Central memory CD8-positive, alpha-beta T cell (primary cell): ENCODE measurements at regions not wholly inside any gene's neighbourhood (a gene's known extent, or its start where the extent isn't known, plus 50 kb on each side); places are given as distances from the start of the nearest gene placed in this dataset.
"Not testable (repeated sequence)": the region's sequence is repeated elsewhere in the genome, so short reads cannot be mapped to it uniquely, and the experiment has no call there.

Source experiments
- ATAC-seq: fragments of 150-1000 bp; cut with Tn5 transposase; replicated peaks from 2 replicates; pipeline ENCODE4 v1.10.0; 2022; ENCODE audit warnings: mild to moderate bottlenecking, moderate FRiP score, moderate number of reproducible peaks; ENCODE audit not compliant: poor library complexity, severe bottlenecking; ENCODE audit errors: extremely low read depth
- DNase-seq, 2 donors: peaks; one replicate each; pipeline ENCODE4 v3.0.0; 2021; ENCODE audit warnings: low spot score in 2 of 2
- H3K27ac Mint-ChIP-seq: one replicate; pipeline ENCODE4 v1.8.0; 2022; ENCODE audit warnings: low read depth, mild to moderate bottlenecking, moderate library complexity, mixed read lengths
- H3K27me3 Mint-ChIP-seq: one replicate; pipeline ENCODE4 v1.8.0; 2022; ENCODE audit warnings: mixed read lengths
- H3K36me3 Mint-ChIP-seq: one replicate; pipeline ENCODE4 v1.8.0; 2022; ENCODE audit warnings: mild to moderate bottlenecking, moderate library complexity, mixed read lengths; ENCODE audit not compliant: insufficient read depth
- H3K4me1 Mint-ChIP-seq: one replicate; pipeline ENCODE4 v1.8.0; 2022; ENCODE audit warnings: mixed read lengths
- H3K4me3 Mint-ChIP-seq: one replicate; pipeline ENCODE4 v1.8.0; 2022; ENCODE audit warnings: mild to moderate bottlenecking, moderate library complexity, mixed read lengths
- H3K9me3 Mint-ChIP-seq: one replicate; pipeline ENCODE4 v1.8.0; 2022; ENCODE audit warnings: mixed read lengths

DNA sequence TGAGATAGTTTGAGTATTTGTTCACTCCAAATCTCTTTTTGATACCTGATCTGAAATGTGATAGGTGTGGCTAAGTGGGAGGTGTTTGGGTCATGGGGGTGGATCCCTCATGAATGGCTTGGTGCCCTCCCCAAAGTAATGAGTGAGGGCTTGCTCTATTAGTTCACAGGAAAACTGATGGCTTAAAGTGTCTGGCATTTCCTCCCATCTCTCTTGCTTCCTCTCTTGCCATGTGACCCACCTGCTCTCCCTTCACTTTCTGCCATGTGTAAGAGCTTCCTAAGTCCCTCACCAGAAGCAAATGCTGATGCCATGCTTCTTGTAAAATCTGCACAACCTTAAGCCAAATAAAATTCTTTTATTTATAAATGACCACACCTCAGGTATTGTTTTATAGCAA lies 61.1 kb downstream of the MAD2L1 start:
- no peak for DNase-seq
- no peaks in the 10 kb centered on the region for H3K9me3 Mint-ChIP-seq
- no peak for ATAC-seq
- H3K4me3 Mint-ChIP-seq, result no peak overlapping the region
- H3K4me1 Mint-ChIP-seq, result no peaks in the 10 kb centered on the region
- H3K27me3 Mint-ChIP-seq, result peaks cover 45% of the 10 kb centered on the region
- H3K27ac Mint-ChIP-seq, result no peak overlapping the region
- H3K36me3 Mint-ChIP-seq, result peaks cover 2% of the 10 kb centered on the region

GRCh38 chr4:120005076-120005475 lies 61.6 kb downstream of the MAD2L1 start:
- Mint-ChIP-seq H3K9me3 (no peaks in the 10 kb centered on the region), H3K27me3 (peaks cover 45% of the 10 kb centered on the region), H3K36me3 (peaks cover 2% of the 10 kb centered on the region), H3K4me1 (no peaks in the 10 kb centered on the region), H3K27ac (no peak overlapping the region), H3K4me3 (no peak overlapping the region)
- ATAC-seq (no peak), DNase-seq (no peak)

- no peaks in the 10 kb centered on the region for H3K9me3 Mint-ChIP-seq
- no peak overlapping the region for H3K27ac Mint-ChIP-seq
These were observed 62.6 kb downstream of the MAD2L1 start for GRCh38 chr4:120004054-120004453.

DNA sequence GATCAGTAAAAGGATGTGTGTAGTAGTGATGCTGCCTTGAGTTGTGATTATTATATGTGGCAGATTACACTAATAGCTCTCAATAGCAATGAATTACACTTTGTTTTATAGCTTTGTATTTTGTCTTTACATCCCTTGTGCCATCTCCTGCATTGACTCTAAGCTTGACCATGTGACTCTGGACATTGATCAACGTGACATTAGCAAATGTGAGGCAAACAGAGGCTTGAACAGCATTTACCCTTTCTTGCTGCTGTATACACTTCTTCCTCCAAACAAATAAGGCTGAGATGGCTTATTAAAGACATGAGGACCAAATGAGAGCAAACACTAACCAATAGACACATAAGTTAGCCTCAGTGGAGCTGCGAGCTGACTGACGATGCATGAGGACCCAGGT lies 63.5 kb downstream of the MAD2L1 start:
- DNase-seq (no peak), ATAC-seq (no peak)
- no peaks in the 10 kb centered on the region for H3K9me3 Mint-ChIP-seq
- H3K4me1 Mint-ChIP-seq, result no peaks in the 10 kb centered on the region
- H3K27ac Mint-ChIP-seq, result no peak overlapping the region
- peaks cover 46% of the 10 kb centered on the region for H3K27me3 Mint-ChIP-seq
- H3K36me3 Mint-ChIP-seq, result peaks cover 2% of the 10 kb centered on the region
- no peak overlapping the region for H3K4me3 Mint-ChIP-seq

More at GRCh38 chr4:120004054-120004453, 62.6 kb downstream of the MAD2L1 start:
- H3K4me1 Mint-ChIP-seq, result no peaks in the 10 kb centered on the region
- H3K27me3 Mint-ChIP-seq, result peaks cover 48% of the 10 kb centered on the region
- ATAC-seq (no peak), DNase-seq (no peak)
- H3K4me3 Mint-ChIP-seq, result no peak overlapping the region
- peaks cover 2% of the 10 kb centered on the region for H3K36me3 Mint-ChIP-seq

DNA sequence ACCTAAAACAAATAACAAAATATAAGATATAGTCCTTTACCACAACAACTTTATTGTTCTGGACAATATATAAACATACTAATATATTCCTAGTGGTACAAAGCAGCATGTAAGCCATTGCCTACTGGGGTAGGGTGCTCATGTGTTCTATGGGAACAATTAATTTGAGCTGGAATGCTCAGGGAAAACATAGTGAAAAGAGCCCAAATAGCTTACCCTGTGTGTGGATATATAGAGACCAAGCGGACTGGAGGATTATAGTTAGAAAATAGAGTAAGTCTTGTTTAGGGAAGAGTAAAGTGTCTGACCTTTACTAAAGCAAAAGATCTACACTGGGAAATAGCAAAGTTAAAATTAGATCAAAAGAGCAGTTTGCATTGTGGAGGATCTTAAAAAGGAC lies 64.8 kb downstream of the MAD2L1 start:
- H3K4me1 Mint-ChIP-seq, result no peaks in the 10 kb centered on the region
- no peak overlapping the region for H3K4me3 Mint-ChIP-seq
- no peak for ATAC-seq
- no peak for DNase-seq
- no peak overlapping the region for H3K27ac Mint-ChIP-seq
- no peaks in the 10 kb centered on the region for H3K9me3 Mint-ChIP-seq
- peaks cover 45% of the 10 kb centered on the region for H3K27me3 Mint-ChIP-seq
- no peaks in the 10 kb centered on the region for H3K36me3 Mint-ChIP-seq

GRCh38 chr4:120000591-120001296 lies 65.9 kb downstream of the MAD2L1 start:
- DNase-seq (no peak), ATAC-seq (no peak)
- Mint-ChIP-seq H3K27me3 (peaks cover 53% of the 10 kb centered on the region), H3K9me3 (no peaks in the 10 kb centered on the region), H3K4me1 (no peaks in the 10 kb centered on the region), H3K4me3 (no peak overlapping the region), H3K36me3 (no peaks in the 10 kb centered on the region), H3K27ac (no peak overlapping the region)

DNA sequence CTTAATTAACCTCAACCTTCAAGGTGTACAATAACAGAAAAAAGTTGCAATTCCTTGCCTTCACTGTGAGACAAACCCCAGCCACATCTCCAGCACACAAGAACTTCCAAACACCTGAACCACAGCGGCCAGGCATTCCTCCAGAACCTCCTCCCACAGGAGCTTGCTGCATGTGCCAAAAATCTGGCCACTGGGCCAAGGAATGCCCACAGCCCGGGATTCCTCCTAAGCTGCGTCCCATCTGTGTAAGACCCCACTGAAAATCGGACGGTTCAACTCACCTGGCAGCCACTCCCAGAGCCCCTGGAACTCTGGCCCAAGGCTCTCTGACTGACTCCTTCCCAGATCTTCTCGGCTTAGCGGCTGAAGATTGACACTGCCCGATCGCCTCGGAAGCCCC lies 70.6 kb downstream of the MAD2L1 start:
- H3K4me1 Mint-ChIP-seq, DNase-seq, H3K4me3 Mint-ChIP-seq, H3K36me3 Mint-ChIP-seq, H3K9me3 Mint-ChIP-seq, H3K27ac Mint-ChIP-seq, ATAC-seq: not testable (repeated sequence)
- H3K27me3 Mint-ChIP-seq, result peaks cover 51% of the 10 kb centered on the region

DNA sequence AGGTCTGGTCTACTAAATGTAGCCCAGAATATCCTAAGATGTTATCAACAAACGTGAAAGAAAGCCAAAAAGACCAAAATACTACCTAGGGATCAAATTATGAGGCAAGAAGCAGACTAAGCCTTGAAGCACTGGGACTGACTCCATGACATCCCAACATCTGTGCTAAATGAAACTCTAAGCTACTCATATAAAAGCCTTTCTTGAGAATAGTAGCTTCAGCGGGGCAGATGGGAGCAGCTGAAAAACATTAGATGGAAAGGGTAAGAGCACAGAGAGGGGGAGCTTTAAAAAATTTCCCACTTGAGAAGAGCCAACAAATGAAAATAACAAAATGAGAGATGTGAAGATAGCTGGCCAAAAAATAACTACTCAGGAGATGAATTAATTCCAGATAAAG lies 81.7 kb downstream of the MAD2L1 start:
- no peak overlapping the region for H3K4me3 Mint-ChIP-seq
- no peak overlapping the region for H3K27ac Mint-ChIP-seq
- H3K36me3 Mint-ChIP-seq, result no peaks in the 10 kb centered on the region
- DNase-seq (no peak), ATAC-seq (no peak)
- no peaks in the 10 kb centered on the region for H3K9me3 Mint-ChIP-seq
- no peaks in the 10 kb centered on the region for H3K27me3 Mint-ChIP-seq
- H3K4me1 Mint-ChIP-seq, result no peaks in the 10 kb centered on the region

DNA sequence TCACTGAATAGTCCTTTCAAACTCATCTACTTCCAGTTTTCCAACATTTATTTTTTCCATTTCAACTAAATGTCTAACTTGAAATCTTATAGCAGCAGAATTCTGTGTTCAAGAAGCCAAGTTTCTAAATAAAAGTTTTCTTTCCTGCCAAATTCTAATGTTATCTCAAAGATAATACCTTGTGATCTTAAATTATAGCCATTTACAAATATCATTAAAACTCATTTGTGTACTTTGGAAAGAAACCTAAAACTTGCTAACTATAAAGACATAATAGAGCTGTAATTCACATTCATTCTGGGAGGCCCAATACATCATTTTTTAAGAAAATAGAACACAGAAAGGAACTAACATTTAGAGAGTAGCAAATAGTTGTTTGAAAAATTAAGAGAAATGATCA lies 83.9 kb downstream of the MAD2L1 start:
- Mint-ChIP-seq H3K27ac (no peak overlapping the region), H3K27me3 (no peaks in the 10 kb centered on the region), H3K4me3 (no peak overlapping the region), H3K36me3 (no peaks in the 10 kb centered on the region), H3K4me1 (no peaks in the 10 kb centered on the region), H3K9me3 (no peaks in the 10 kb centered on the region)
- no peak for ATAC-seq
- no peak for DNase-seq

- Mint-ChIP-seq H3K4me1 (no peaks in the 10 kb centered on the region), H3K4me3 (no peak overlapping the region), H3K9me3 (no peaks in the 10 kb centered on the region), H3K27me3 (no peaks in the 10 kb centered on the region), H3K36me3 (no peaks in the 10 kb centered on the region), H3K27ac (no peak overlapping the region)
- no peak for ATAC-seq
- no peak for DNase-seq
These were observed 86.2 kb downstream of the MAD2L1 start for GRCh38 chr4:119980456-119980855.

- ATAC-seq, result no peak
- H3K36me3 Mint-ChIP-seq, result no peaks in the 10 kb centered on the region
- H3K9me3 Mint-ChIP-seq, result no peaks in the 10 kb centered on the region
- no peaks in the 10 kb centered on the region for H3K27me3 Mint-ChIP-seq
- no peak overlapping the region for H3K27ac Mint-ChIP-seq
- no peak overlapping the region for H3K4me3 Mint-ChIP-seq
- DNase-seq, result no peak
- H3K4me1 Mint-ChIP-seq, result no peaks in the 10 kb centered on the region
These were observed 89.3 kb downstream of the MAD2L1 start for GRCh38 chr4:119977076-119977940.

DNA sequence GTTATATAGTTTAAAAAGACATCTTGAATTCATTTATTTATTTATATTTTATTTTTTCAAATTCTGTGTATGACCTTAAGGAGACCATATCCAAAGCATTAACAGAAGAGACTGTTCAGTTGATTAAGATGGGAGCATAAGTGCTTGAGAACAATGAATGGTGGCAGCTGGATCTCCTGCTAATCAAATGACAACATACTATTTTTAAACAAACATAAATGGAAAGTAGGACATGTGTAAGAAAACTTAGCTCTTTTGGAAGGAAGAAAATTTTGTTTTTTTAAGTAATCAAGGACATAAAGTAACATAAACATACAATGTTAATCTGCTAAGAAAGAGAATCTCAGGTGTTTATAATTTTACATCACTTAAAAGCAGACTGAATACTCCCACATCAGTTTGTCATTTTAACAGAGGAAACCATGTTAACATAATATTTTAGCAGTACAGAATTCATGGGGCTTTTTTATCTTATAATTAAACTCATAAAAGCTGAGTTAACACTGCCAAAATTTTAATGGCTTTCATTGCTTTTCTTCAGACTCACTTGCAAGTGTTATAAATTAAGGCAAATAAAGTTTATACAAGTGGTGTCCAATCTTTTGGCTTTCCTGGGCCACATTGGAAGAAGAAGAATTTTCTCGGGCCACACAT lies 95.1 kb downstream of the MAD2L1 start:
- H3K27me3 Mint-ChIP-seq, result no peaks in the 10 kb centered on the region
- ATAC-seq (no peak), DNase-seq (no peak)
- no peaks in the 10 kb centered on the region for H3K36me3 Mint-ChIP-seq
- H3K9me3 Mint-ChIP-seq, result no peaks in the 10 kb centered on the region
- no peaks in the 10 kb centered on the region for H3K4me1 Mint-ChIP-seq
- H3K27ac Mint-ChIP-seq, result no peak overlapping the region
- H3K4me3 Mint-ChIP-seq, result no peak overlapping the region

GRCh38 chr4:119962631-119963030 lies 104.0 kb downstream of the MAD2L1 start:
- H3K4me3 Mint-ChIP-seq, result no peak overlapping the region
- H3K9me3 Mint-ChIP-seq, result no peaks in the 10 kb centered on the region
- H3K27ac Mint-ChIP-seq, result no peak overlapping the region
- no peaks in the 10 kb centered on the region for H3K4me1 Mint-ChIP-seq
- DNase-seq (no peak), ATAC-seq (no peak)
- no peaks in the 10 kb centered on the region for H3K36me3 Mint-ChIP-seq
- H3K27me3 Mint-ChIP-seq, result no peaks in the 10 kb centered on the region
